Mesenchymal stem cell (in vitro differentiated cells and primary cell): ENCODE measurements at regions not wholly inside any gene's neighbourhood (a gene's known extent, or its start where the extent isn't known, plus 50 kb on each side); places are given as distances from the start of the nearest gene placed in this dataset.

ENCODE experiments used
- DNase-seq: peaks from one replicate; pipeline ENCODE4 v3.0.0-alpha.2; 2013
- H2AFZ ChIP-seq: one replicate; pipeline ENCODE4 v1.6.1; 2013; ENCODE audit warnings: low read depth, mild to moderate bottlenecking, control low read depth, inconsistent platforms, low read length, moderate library complexity
- H2AK5ac ChIP-seq: 2 replicates; pipeline ENCODE4 v1.6.1; 2013; ENCODE audit warnings: low read length, moderate library complexity, mild to moderate bottlenecking, inconsistent platforms; ENCODE audit not compliant: severe bottlenecking
- H2BK120ac ChIP-seq: one replicate; pipeline ENCODE4 v1.6.1; 2013; ENCODE audit warnings: low read depth, mild to moderate bottlenecking, inconsistent platforms, low read length, moderate library complexity
- H2BK12ac ChIP-seq, 2 experiments: one replicate each; pipeline ENCODE4 v1.6.1; 2013; ENCODE audit warnings: inconsistent platforms in 2 of 2, low read length in 2 of 2, mild to moderate bottlenecking in 2 of 2, moderate library complexity in 2 of 2, control low read depth in 1 of 2
- H2BK15ac ChIP-seq: one replicate; pipeline ENCODE4 v1.6.1; 2013; ENCODE audit warnings: mild to moderate bottlenecking, low read depth, inconsistent platforms; ENCODE audit not compliant: poor library complexity, severe bottlenecking
- H2BK5ac ChIP-seq: 2 replicates; pipeline ENCODE4 v1.6.1; 2013; ENCODE audit warnings: low read depth, mild to moderate bottlenecking, low read length, control low read depth, inconsistent platforms; ENCODE audit not compliant: poor library complexity, severe bottlenecking
- H3K14ac ChIP-seq, 2 experiments: one replicate each; pipeline ENCODE4 v1.6.1; 2013; ENCODE audit warnings: inconsistent platforms in 2 of 2, low read length in 2 of 2, control low read depth in 1 of 2, mild to moderate bottlenecking in 1 of 2, moderate library complexity in 1 of 2
- H3K18ac ChIP-seq, 2 experiments: one replicate each; pipeline ENCODE4 v1.6.1; 2013; ENCODE audit warnings: inconsistent platforms in 2 of 2, low read length in 2 of 2, control low read depth in 1 of 2, low read depth in 1 of 2, mild to moderate bottlenecking in 1 of 2
- H3K23ac ChIP-seq, 2 experiments: one replicate each; pipeline ENCODE4 v1.6.1; 2013; ENCODE audit warnings: inconsistent platforms in 2 of 2, low read length in 2 of 2, mild to moderate bottlenecking in 2 of 2, moderate library complexity in 2 of 2, control low read depth in 1 of 2
- H3K27ac ChIP-seq: 2 replicates; pipeline ENCODE4 v1.5.1; 2013; ENCODE audit warnings: mild to moderate bottlenecking, moderate library complexity, low read length, control low read depth, inconsistent platforms; ENCODE audit not compliant: poor library complexity, severe bottlenecking
- H3K27me3 ChIP-seq, 2 experiments: 2 replicates each; pipeline versions ENCODE4 v1.6.1 to v1.7.0; 2013; ENCODE audit warnings: low read length in 2 of 2, mild to moderate bottlenecking in 2 of 2, moderate library complexity in 2 of 2, control low read depth in 1 of 2, inconsistent platforms in 1 of 2; ENCODE audit not compliant: control insufficient read depth in 1 of 2, insufficient read depth in 1 of 2
- H3K36me3 ChIP-seq, 2 experiments: 2 replicates each; pipeline versions ENCODE4 v1.6.1 to v1.7.0; 2013; ENCODE audit warnings: low read length in 2 of 2, control low read depth in 1 of 2, inconsistent platforms in 1 of 2, low read depth in 1 of 2, mild to moderate bottlenecking in 1 of 2; ENCODE audit not compliant: insufficient read depth in 2 of 2, control insufficient read depth in 1 of 2
- H3K4ac ChIP-seq, 2 experiments: one replicate each; pipeline ENCODE4 v1.6.1; 2013; ENCODE audit warnings: inconsistent platforms in 2 of 2, low read length in 2 of 2, mild to moderate bottlenecking in 2 of 2, moderate library complexity in 2 of 2, control low read depth in 1 of 2, low read depth in 1 of 2
- H3K4me1 ChIP-seq: 2 replicates; pipeline ENCODE4 v1.6.1; 2013; ENCODE audit warnings: low read depth, low read length, control low read depth; ENCODE audit not compliant: control insufficient read depth, insufficient read depth
- H3K4me2 ChIP-seq: 2 replicates; pipeline ENCODE4 v1.6.1; 2013; ENCODE audit warnings: low read length, mild to moderate bottlenecking, inconsistent platforms; ENCODE audit not compliant: poor library complexity, severe bottlenecking
- H3K4me3 ChIP-seq, 2 experiments: 2 replicates each; pipeline versions ENCODE4 v1.5.1 to v1.7.0; 2013; ENCODE audit warnings: low read length in 2 of 2, mild to moderate bottlenecking in 2 of 2, control low read depth in 1 of 2, low read depth in 1 of 2; ENCODE audit not compliant: insufficient read depth in 1 of 2
- H3K79me1 ChIP-seq: replicated peaks from 2 replicates; pipeline ENCODE4 v1.6.1; 2013; ENCODE audit warnings: mild to moderate bottlenecking, control low read depth, low read length, inconsistent platforms; ENCODE audit not compliant: poor library complexity, severe bottlenecking
- H3K9ac ChIP-seq: 2 replicates; pipeline ENCODE4 v1.7.0; 2013; ENCODE audit warnings: mild to moderate bottlenecking, low read length, moderate library complexity
- H3K9me3 ChIP-seq: 2 replicates; pipeline ENCODE4 v1.7.0; 2013; ENCODE audit warnings: mild to moderate bottlenecking, low read length; ENCODE audit not compliant: control insufficient read depth
- H4K8ac ChIP-seq: one replicate; pipeline ENCODE4 v1.6.1; 2013; ENCODE audit warnings: inconsistent platforms, mild to moderate bottlenecking, low read length, moderate library complexity
- H4K91ac ChIP-seq: one replicate; pipeline ENCODE4 v1.6.1; 2013; ENCODE audit warnings: mild to moderate bottlenecking, low read length, inconsistent platforms
- WGBS: methylation state at CpG from one replicate; pipeline ENCODE4 v1.1.7; 2013; ENCODE audit warnings: mixed read lengths; 5-methylcytosine and 5-hydroxymethylcytosine counted together

DNA sequence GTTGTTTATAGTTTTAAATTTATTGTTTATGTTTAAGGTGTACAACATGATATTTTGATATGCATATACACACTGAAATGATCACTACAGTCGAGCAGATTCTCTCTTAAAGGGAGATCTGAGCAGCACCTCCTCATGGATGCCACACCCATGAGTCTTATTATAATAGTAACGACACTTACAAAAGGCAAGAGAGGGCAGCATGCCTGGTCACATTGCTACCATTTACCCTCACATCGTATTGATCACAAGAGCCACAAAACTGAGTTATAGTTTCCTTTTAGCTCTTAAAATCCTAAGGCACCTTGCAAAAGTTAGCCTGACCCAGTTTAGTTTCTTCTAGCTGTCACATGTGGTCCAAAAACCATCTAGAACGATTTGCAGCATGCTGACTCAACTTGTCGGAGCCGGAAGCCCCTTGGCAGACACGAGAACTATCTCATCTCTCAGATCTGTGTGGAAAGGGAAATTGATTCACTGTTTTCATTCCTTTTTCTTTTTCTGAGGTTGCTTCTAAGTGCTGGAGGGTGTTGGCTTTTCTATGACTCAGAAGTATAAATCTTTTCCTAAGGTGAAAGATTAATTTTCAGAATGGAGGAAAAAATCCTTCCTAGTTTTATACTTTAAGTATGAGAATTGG lies 85.3 kb downstream of the CDC42EP3 start:
- H3K14ac ChIP-seq = no peak overlapping the region
- H3K18ac ChIP-seq = peak overlapping the region; percentile 61 to 70
- peak overlapping the region; percentile 41 for H3K9ac ChIP-seq
- H2BK120ac ChIP-seq = no peak overlapping the region
- no peaks in the 10 kb centered on the region for H3K36me3 ChIP-seq
- H2BK5ac ChIP-seq = no peak overlapping the region
- DNase-seq = peak; percentile 91
- H4K91ac ChIP-seq = peak overlapping the region; percentile 64
- H4K8ac ChIP-seq = peak overlapping the region; percentile 61
- H3K27ac ChIP-seq = peak overlapping the region; percentile 92
- H3K4ac ChIP-seq = peak overlapping the region in 1 of 2 experiments; percentile 47
- H3K4me1 ChIP-seq = peaks cover 11% of the 10 kb centered on the region
- no peaks in the 10 kb centered on the region for H3K9me3 ChIP-seq
- H3K27me3 ChIP-seq = no peaks in the 10 kb centered on the region
- no peak overlapping the region for H3K4me3 ChIP-seq
- H2AK5ac ChIP-seq = peak overlapping the region; percentile 7
- WGBS = 5% methylated on average over 7 of the region's 7 CpGs
- no peak overlapping the region for H3K23ac ChIP-seq
- H2BK12ac ChIP-seq = peak overlapping the region in 1 of 2 experiments; percentile 33
- H3K79me1 ChIP-seq = no peaks in the 10 kb centered on the region
- no peak overlapping the region for H2AFZ ChIP-seq
- peak overlapping the region; percentile 31 for H3K4me2 ChIP-seq
- H2BK15ac ChIP-seq = no peak overlapping the region

DNA sequence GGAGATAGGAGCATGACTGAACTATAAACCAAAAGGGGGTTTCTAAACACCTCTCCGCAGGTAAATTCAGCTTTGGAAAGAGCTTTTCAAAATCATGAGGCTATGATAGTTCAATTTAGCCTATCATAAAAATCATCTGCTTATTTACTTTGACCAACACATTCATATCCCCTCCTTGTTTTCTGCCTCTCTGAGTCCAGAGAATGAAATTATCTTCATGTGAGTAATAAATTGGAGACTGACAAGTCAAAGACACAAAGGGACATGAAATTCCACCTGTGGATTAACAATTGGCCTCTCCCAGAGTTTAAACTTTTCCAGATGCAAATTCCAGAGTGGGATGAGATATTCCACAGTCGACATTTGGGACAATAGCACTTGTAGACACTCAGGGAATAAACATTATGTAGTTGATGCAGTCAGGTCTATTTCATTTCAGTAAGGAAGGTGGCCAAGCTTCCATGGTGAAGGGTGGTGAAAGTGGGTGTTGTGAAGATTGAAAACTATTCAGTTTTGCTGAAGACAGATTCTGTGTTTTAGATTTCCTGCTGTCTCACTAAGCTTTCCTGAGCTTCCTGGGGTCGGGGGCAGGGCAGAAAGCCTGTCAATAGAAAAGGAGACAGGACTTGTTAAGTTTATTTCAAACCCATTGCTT lies 84.7 kb downstream of the CDC42EP3 start:
- Histone ChIP-seq H3K79me1 (no peaks in the 10 kb centered on the region), H2BK120ac (peak overlapping the region; percentile 56), H3K23ac (no peak overlapping the region), H3K27ac (peak overlapping the region; percentile 92), H3K9me3 (no peaks in the 10 kb centered on the region), H3K4me2 (no peak overlapping the region), H2BK5ac (peak overlapping the region; percentile 1), H4K8ac (no peak overlapping the region), H3K4me3 (no peak overlapping the region), H3K4ac (no peak overlapping the region), H3K9ac (peak overlapping the region; percentile 41), H4K91ac (no peak overlapping the region), H2AK5ac (no peak overlapping the region), H2BK12ac (peak overlapping the region in 1 of 2 experiments; percentile 7), H3K14ac (no peak overlapping the region), H3K27me3 (no peaks in the 10 kb centered on the region), H3K18ac (peak overlapping the region in 1 of 2 experiments; percentile 40), H2AFZ (no peak overlapping the region), H3K4me1 (peaks cover 11% of the 10 kb centered on the region), H3K36me3 (no peaks in the 10 kb centered on the region), H2BK15ac (no peak overlapping the region)
- no peak for DNase-seq
- 67% methylated on average over 3 of the region's 3 CpGs for WGBS

DNA sequence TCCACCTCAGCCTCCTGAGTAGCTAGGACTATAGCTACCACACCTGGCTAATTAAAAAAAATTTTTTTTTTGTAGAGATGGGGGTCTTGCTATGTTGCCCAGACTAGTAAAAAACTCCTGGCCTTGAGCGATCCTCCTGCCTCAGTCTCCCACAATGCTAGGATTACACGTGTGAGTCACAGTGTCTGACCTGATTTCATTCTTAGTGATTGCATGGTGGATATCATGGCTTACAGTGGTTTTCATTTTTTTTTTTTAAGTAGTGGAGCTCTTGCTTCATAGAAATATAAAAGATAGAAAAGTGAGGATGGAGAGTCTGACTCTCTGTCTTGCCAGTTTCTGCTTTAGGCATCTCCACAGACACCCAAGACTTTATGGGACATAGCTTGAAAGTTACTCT lies 83.6 kb downstream of the CDC42EP3 start:
- Histone ChIP-seq H3K9me3 (no peaks in the 10 kb centered on the region), H3K27ac (peak overlapping the region; percentile 44), H3K36me3 (no peaks in the 10 kb centered on the region), H4K91ac (peak overlapping the region; percentile 78), H3K79me1 (no peaks in the 10 kb centered on the region), H3K27me3 (no peaks in the 10 kb centered on the region), H3K4me3 (no peak overlapping the region), H2AK5ac (peak overlapping the region; percentile 56), H3K9ac (no peak overlapping the region), H3K23ac (no peak overlapping the region), H3K18ac (peak overlapping the region in 1 of 2 experiments; percentile 82), H2BK5ac (no peak overlapping the region), H2BK120ac (peak overlapping the region; percentile 52), H4K8ac (no peak overlapping the region), H2AFZ (no peak overlapping the region), H2BK12ac (peak overlapping the region; percentile 90 to 92), H3K4me2 (no peak overlapping the region), H3K4ac (no peak overlapping the region), H3K14ac (no peak overlapping the region), H2BK15ac (no peak overlapping the region), H3K4me1 (peaks cover 11% of the 10 kb centered on the region)
- DNase-seq = no peak
- WGBS = 98% methylated on average over 2 of the region's 2 CpGs

DNA sequence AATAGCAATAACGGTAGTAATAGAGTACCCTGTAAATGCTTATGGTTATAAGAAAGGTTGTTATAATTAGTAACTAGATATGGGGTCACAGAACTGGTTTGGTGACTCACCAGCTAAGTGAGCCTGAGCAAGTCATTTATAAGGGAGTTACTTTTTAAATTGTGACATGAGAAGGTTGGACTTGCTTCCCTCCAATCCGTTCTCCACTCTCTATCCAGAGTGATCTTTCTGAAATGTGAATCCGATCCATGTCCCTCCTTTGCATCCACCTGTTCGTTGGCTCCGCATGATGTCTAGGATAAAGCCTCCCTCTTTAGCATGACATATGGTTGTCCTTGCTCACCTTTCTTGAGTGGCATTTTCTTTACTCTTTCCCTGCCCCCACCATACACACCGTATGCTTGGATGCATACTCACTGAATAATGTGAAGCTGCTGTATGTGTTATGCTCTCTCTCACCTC lies 83.1 kb downstream of the CDC42EP3 start:
- H2AK5ac ChIP-seq = no peak overlapping the region
- no peak overlapping the region for H3K14ac ChIP-seq
- H3K79me1 ChIP-seq = no peaks in the 10 kb centered on the region
- no peak overlapping the region for H3K23ac ChIP-seq
- H3K9ac ChIP-seq = no peak overlapping the region
- H3K4me1 ChIP-seq = peaks cover 9% of the 10 kb centered on the region
- H4K8ac ChIP-seq = no peak overlapping the region
- no peak overlapping the region for H3K4me3 ChIP-seq
- H3K27ac ChIP-seq = peak overlapping the region; percentile 48
- H3K4me2 ChIP-seq = no peak overlapping the region
- H2BK5ac ChIP-seq = no peak overlapping the region
- H4K91ac ChIP-seq = peak overlapping the region; percentile 5
- H2BK120ac ChIP-seq = peak overlapping the region; percentile 93
- H3K27me3 ChIP-seq = no peaks in the 10 kb centered on the region
- 71% methylated on average over 6 of the region's 6 CpGs for WGBS
- peak overlapping the region; percentile 9 to 81 for H3K18ac ChIP-seq
- no peaks in the 10 kb centered on the region for H3K9me3 ChIP-seq
- peak overlapping the region; percentile 54 to 62 for H3K4ac ChIP-seq
- no peaks in the 10 kb centered on the region for H3K36me3 ChIP-seq
- H2BK15ac ChIP-seq = no peak overlapping the region
- DNase-seq = peak; percentile 53
- H2AFZ ChIP-seq = no peak overlapping the region
- peak overlapping the region; percentile 11 to 97 for H2BK12ac ChIP-seq
